HL-60 (cell line): ENCODE measurements at regions not wholly inside any gene's neighbourhood (a gene's known extent, or its start where the extent isn't known, plus 50 kb on each side); places are given as distances from the start of the nearest gene placed in this dataset.

Experiments used
- DNase-seq, 2 experiments: peaks; one replicate each; pipeline ENCODE4 v3.0.0-alpha.2; 2010 to 2020; ENCODE audit warnings: low read depth in 1 of 2, low spot score in 1 of 2
- H3K27ac ChIP-seq: fragments of 250-450 bp; sonication (Bioruptor Pico); replicated peaks from 2 replicates; pipeline ENCODE4 v1.5.1; 2020; ENCODE audit warnings: mild to moderate bottlenecking, moderate library complexity
- H3K27me3 ChIP-seq: fragments of 250-450 bp; sonication (Bioruptor Pico); 2 replicates; pipeline ENCODE4 v1.5.1; 2021; ENCODE audit warnings: mild to moderate bottlenecking, moderate library complexity; ENCODE audit not compliant: insufficient read depth, poor library complexity, severe bottlenecking
- H3K4me3 ChIP-seq: replicated peaks from 2 replicates; pipeline ENCODE4 v1.5.1; 2011; ENCODE audit warnings: mild to moderate bottlenecking, control low read depth, low read length; ENCODE audit not compliant: insufficient read depth
- CTCF ChIP-seq: IDR thresholded peaks from one replicate; pipeline ENCODE4 v1.5.1; 2011; ENCODE audit warnings: low read length, control low read depth, inconsistent platforms; ENCODE audit not compliant: insufficient read depth
- GABPA ChIP-seq: IDR thresholded peaks from 2 replicates; pipeline ENCODE4 v1.6.1; 2012; ENCODE audit warnings: low read depth
- POLR2AphosphoS5 ChIP-seq: IDR thresholded peaks from 2 replicates; pipeline ENCODE4 v1.6.1; 2012; ENCODE audit warnings: low read depth
- REST ChIP-seq: IDR thresholded peaks from 2 replicates; pipeline ENCODE4 v1.6.1; 2012; ENCODE audit warnings: low read depth; ENCODE audit not compliant: insufficient replicate concordance
- SPI1 ChIP-seq: IDR thresholded peaks from 2 replicates; pipeline ENCODE4 v1.6.1; 2012; ENCODE audit warnings: low read depth, mild to moderate bottlenecking, borderline replicate concordance

DNA sequence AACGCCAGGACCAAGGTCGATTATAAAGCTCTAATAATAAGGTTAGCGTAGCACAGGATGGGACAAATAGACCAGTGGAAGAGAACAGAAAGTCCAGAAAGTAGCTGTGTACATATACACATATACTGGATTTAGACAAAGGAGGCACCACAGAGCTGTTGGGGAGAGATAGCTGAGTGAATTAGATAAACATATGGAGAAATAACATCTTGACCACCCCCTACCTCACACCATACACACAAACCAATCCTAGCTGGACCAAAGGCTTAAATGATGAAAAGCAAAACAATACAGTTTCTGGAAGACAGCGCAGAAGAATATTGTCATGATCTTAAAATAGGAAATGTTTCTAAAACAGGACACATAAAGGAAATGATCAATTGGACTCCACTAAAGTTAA, 112.9 kb downstream of the PXDC1 start:
- Histone ChIP-seq H3K4me3 (no peak overlapping the region), H3K27me3 (no peaks in the 10 kb centered on the region), H3K27ac (no peak overlapping the region)
- no peak for TF ChIP-seq REST
- no peak for TF ChIP-seq POLR2AphosphoS5
- no peak for TF ChIP-seq CTCF
- TF ChIP-seq SPI1 = no peak
- no peak for TF ChIP-seq GABPA
- DNase-seq = no peak

- no peaks in the 10 kb centered on the region for H3K27me3 ChIP-seq
- H3K4me3 ChIP-seq = no peak overlapping the region
- H3K27ac ChIP-seq = no peak overlapping the region
- DNase-seq = no peak
- TF ChIP-seq GABPA = no peak
- no peak for TF ChIP-seq POLR2AphosphoS5
- TF ChIP-seq REST = no peak
- no peak for TF ChIP-seq SPI1
- no peak for TF ChIP-seq CTCF
Observed at GRCh38 chr6:3636060-3636459, 115.5 kb downstream of the PXDC1 start.

DNA sequence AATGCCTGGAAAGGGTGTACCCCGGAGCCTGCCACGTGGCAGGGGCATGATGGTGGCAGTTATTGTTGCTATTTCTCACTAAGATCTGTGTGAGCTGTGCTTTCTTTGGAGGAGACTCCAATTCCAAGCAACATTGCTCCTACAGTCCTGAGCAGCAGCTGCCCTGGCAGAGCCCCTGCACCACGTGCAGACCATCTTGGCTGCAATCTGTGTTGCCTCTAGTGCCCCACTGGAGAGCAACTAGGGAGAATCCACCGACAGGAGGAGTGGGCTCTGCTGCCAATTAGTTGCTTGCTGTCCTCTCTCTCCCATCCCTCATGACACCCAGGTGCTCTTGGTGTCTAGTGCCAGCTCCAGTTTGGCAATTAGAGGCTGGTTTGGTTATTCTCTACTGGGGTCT, 116.0 kb downstream of the PXDC1 start:
- no peak overlapping the region for H3K27ac ChIP-seq
- H3K4me3 ChIP-seq = no peak overlapping the region
- no peak for TF ChIP-seq REST
- TF ChIP-seq CTCF = no peak
- TF ChIP-seq POLR2AphosphoS5 = no peak
- no peak for TF ChIP-seq SPI1
- TF ChIP-seq GABPA = no peak
- DNase-seq = no peak
- H3K27me3 ChIP-seq = no peaks in the 10 kb centered on the region
